Activated naive CD8-positive, alpha-beta T cell (primary cell): ENCODE measurements at regions not wholly inside any gene's neighbourhood (a gene's known extent, or its start where the extent isn't known, plus 50 kb on each side); places are given as distances from the start of the nearest gene placed in this dataset.
"Not testable (repeated sequence)": the region's sequence is repeated elsewhere in the genome, so short reads cannot be mapped to it uniquely, and the experiment has no call there.

Experiments used
- H3K27ac Mint-ChIP-seq: one replicate; pipeline ENCODE4 v1.8.0; 2021; ENCODE audit warnings: mixed read lengths
- H3K27me3 Mint-ChIP-seq: one replicate; pipeline ENCODE4 v1.8.0; 2021; ENCODE audit warnings: mixed read lengths
- H3K36me3 Mint-ChIP-seq: one replicate; pipeline ENCODE4 v1.8.0; 2021; ENCODE audit warnings: mixed read lengths
- H3K4me1 Mint-ChIP-seq: one replicate; pipeline ENCODE4 v1.8.0; 2021; ENCODE audit warnings: low read depth, mixed read lengths
- H3K4me3 Mint-ChIP-seq: one replicate; pipeline ENCODE4 v1.8.0; 2021; ENCODE audit warnings: mild to moderate bottlenecking, mixed read lengths
- H3K9me3 Mint-ChIP-seq: one replicate; pipeline ENCODE4 v1.8.0; 2021; ENCODE audit warnings: low read depth, mixed read lengths

GRCh38 chrX:55813150-55813549 lies 95.6 kb downstream of the RRAGB start:
- Mint-ChIP-seq H3K9me3 (no peaks in the 10 kb centered on the region), H3K4me3 (no peak overlapping the region), H3K4me1 (no peaks in the 10 kb centered on the region), H3K27ac (no peak overlapping the region), H3K36me3 (peaks cover 2% of the 10 kb centered on the region), H3K27me3 (no peaks in the 10 kb centered on the region)

- peaks cover 2% of the 10 kb centered on the region for H3K36me3 Mint-ChIP-seq
- H3K27ac Mint-ChIP-seq: no peak overlapping the region
- no peaks in the 10 kb centered on the region for H3K4me1 Mint-ChIP-seq
- H3K9me3 Mint-ChIP-seq: no peaks in the 10 kb centered on the region
- H3K4me3 Mint-ChIP-seq: no peak overlapping the region
- H3K27me3 Mint-ChIP-seq: no peaks in the 10 kb centered on the region
These were observed 98.0 kb downstream of the RRAGB start for GRCh38 chrX:55815546-55815945.

GRCh38 chrX:55816023-55816422 lies 98.5 kb downstream of the RRAGB start:
- H3K9me3 Mint-ChIP-seq: no peaks in the 10 kb centered on the region
- H3K27ac Mint-ChIP-seq: no peak overlapping the region
- H3K4me1 Mint-ChIP-seq: no peaks in the 10 kb centered on the region
- H3K27me3 Mint-ChIP-seq: no peaks in the 10 kb centered on the region
- H3K36me3 Mint-ChIP-seq: peaks cover 2% of the 10 kb centered on the region
- H3K4me3 Mint-ChIP-seq: no peak overlapping the region

GRCh38 chrX:55818673-55819375 lies 101.3 kb downstream of the RRAGB start:
- no peak overlapping the region for H3K4me3 Mint-ChIP-seq
- H3K9me3 Mint-ChIP-seq: peaks cover 10% of the 10 kb centered on the region
- no peaks in the 10 kb centered on the region for H3K4me1 Mint-ChIP-seq
- H3K36me3 Mint-ChIP-seq: peaks cover 6% of the 10 kb centered on the region
- H3K27me3 Mint-ChIP-seq: no peaks in the 10 kb centered on the region
- H3K27ac Mint-ChIP-seq: no peak overlapping the region

GRCh38 chrX:55839485-55839884 lies 121.9 kb downstream of the RRAGB start:
- Mint-ChIP-seq H3K27me3 (no peaks in the 10 kb centered on the region), H3K4me3 (no peak overlapping the region), H3K9me3 (no peaks in the 10 kb centered on the region), H3K4me1 (no peaks in the 10 kb centered on the region), H3K27ac (no peak overlapping the region), H3K36me3 (no peaks in the 10 kb centered on the region)

GRCh38 chrX:55841962-55842752 lies 124.6 kb downstream of the RRAGB start:
- no peak overlapping the region for H3K4me3 Mint-ChIP-seq
- H3K9me3 Mint-ChIP-seq: no peaks in the 10 kb centered on the region
- H3K27ac Mint-ChIP-seq: no peak overlapping the region
- no peaks in the 10 kb centered on the region for H3K27me3 Mint-ChIP-seq
- H3K4me1 Mint-ChIP-seq: no peaks in the 10 kb centered on the region
- no peaks in the 10 kb centered on the region for H3K36me3 Mint-ChIP-seq

GRCh38 chrX:55866779-55867178 lies 149.2 kb downstream of the RRAGB start:
- H3K27ac Mint-ChIP-seq, H3K9me3 Mint-ChIP-seq, H3K36me3 Mint-ChIP-seq, H3K4me3 Mint-ChIP-seq, H3K27me3 Mint-ChIP-seq, H3K4me1 Mint-ChIP-seq: not testable (repeated sequence)

GRCh38 chrX:55867181-55867651 lies 149.7 kb downstream of the RRAGB start:
- peaks cover 2% of the 10 kb centered on the region for H3K36me3 Mint-ChIP-seq
- peaks cover 7% of the 10 kb centered on the region for H3K4me1 Mint-ChIP-seq
- no peak overlapping the region for H3K27ac Mint-ChIP-seq
- H3K27me3 Mint-ChIP-seq: no peaks in the 10 kb centered on the region
- H3K4me3 Mint-ChIP-seq: no peak overlapping the region
- no peaks in the 10 kb centered on the region for H3K9me3 Mint-ChIP-seq

GRCh38 chrX:55867708-55868107 lies 150.2 kb downstream of the RRAGB start:
- H3K4me1 Mint-ChIP-seq: peaks cover 7% of the 10 kb centered on the region
- peaks cover 2% of the 10 kb centered on the region for H3K36me3 Mint-ChIP-seq
- no peak overlapping the region for H3K4me3 Mint-ChIP-seq
- no peaks in the 10 kb centered on the region for H3K27me3 Mint-ChIP-seq
- H3K27ac Mint-ChIP-seq: no peak overlapping the region
- H3K9me3 Mint-ChIP-seq: no peaks in the 10 kb centered on the region

- no peaks in the 10 kb centered on the region for H3K4me1 Mint-ChIP-seq
- H3K27me3 Mint-ChIP-seq: peaks cover 2% of the 10 kb centered on the region
- no peak overlapping the region for H3K27ac Mint-ChIP-seq
- no peaks in the 10 kb centered on the region for H3K9me3 Mint-ChIP-seq
- no peaks in the 10 kb centered on the region for H3K36me3 Mint-ChIP-seq
- H3K4me3 Mint-ChIP-seq: no peak overlapping the region
These were observed 157.3 kb downstream of the RRAGB start for GRCh38 chrX:55874807-55875206.

- not testable (repeated sequence) for H3K36me3 Mint-ChIP-seq, H3K27ac Mint-ChIP-seq, H3K4me1 Mint-ChIP-seq, H3K9me3 Mint-ChIP-seq, H3K27me3 Mint-ChIP-seq, H3K4me3 Mint-ChIP-seq
These were observed 166.0 kb downstream of the RRAGB start for GRCh38 chrX:55883541-55883940.

GRCh38 chrX:55907968-55908607 lies 190.5 kb downstream of the RRAGB start:
- H3K9me3 Mint-ChIP-seq: no peaks in the 10 kb centered on the region
- no peaks in the 10 kb centered on the region for H3K27me3 Mint-ChIP-seq
- peak overlapping the region; percentile 87 for H3K4me3 Mint-ChIP-seq
- H3K27ac Mint-ChIP-seq: no peak overlapping the region
- H3K36me3 Mint-ChIP-seq: no peaks in the 10 kb centered on the region
- H3K4me1 Mint-ChIP-seq: peaks cover 2% of the 10 kb centered on the region

- no peaks in the 10 kb centered on the region for H3K27me3 Mint-ChIP-seq
- no peaks in the 10 kb centered on the region for H3K36me3 Mint-ChIP-seq
These were observed 191.2 kb downstream of the RRAGB start for GRCh38 chrX:55908661-55909212.

GRCh38 chrX:55919367-55920221 lies 202.0 kb downstream of the RRAGB start:
- H3K27ac Mint-ChIP-seq: no peak overlapping the region
- H3K9me3 Mint-ChIP-seq: peaks cover 10% of the 10 kb centered on the region
- peaks cover 10% of the 10 kb centered on the region for H3K36me3 Mint-ChIP-seq
- no peaks in the 10 kb centered on the region for H3K4me1 Mint-ChIP-seq
- no peak overlapping the region for H3K4me3 Mint-ChIP-seq
- no peaks in the 10 kb centered on the region for H3K27me3 Mint-ChIP-seq

More at GRCh38 chrX:55908661-55909212, 191.2 kb downstream of the RRAGB start:
- Mint-ChIP-seq H3K4me1 (peaks cover 2% of the 10 kb centered on the region), H3K4me3 (peak overlapping the region; percentile 87), H3K9me3 (no peaks in the 10 kb centered on the region), H3K27ac (peak overlapping the region; percentile 70)
